Thyroid gland (tissue), 4 donors: ENCODE measurements at regions not wholly inside any gene's neighbourhood (a gene's known extent, or its start where the extent isn't known, plus 50 kb on each side); places are given as distances from the start of the nearest gene placed in this dataset.
A peak's percentile ranks its signal among the peaks of the same experiment; 100 is the strongest.

Experiments used
- DNase-seq, 2 donors: peaks; one replicate each; pipeline ENCODE4 v3.0.0-alpha.2; 2019
- H3K27ac ChIP-seq, 3 donors: fragments of 200-600 bp; sonication (generic); 1 replicate in 2 of 3; 2 replicates in 1 of 3; pipeline ENCODE4 v1.5.1; 2016 to 2019; ENCODE audit warnings: mild to moderate bottlenecking in 1 of 3, moderate library complexity in 1 of 3
- H3K27me3 ChIP-seq: fragments of 200-600 bp; sonication (generic); one replicate; pipeline ENCODE4 v1.5.1; 2019
- H3K36me3 ChIP-seq, 2 donors: fragments of 200-600 bp; sonication (generic); one replicate each; pipeline ENCODE4 v1.5.1; 2016 to 2019
- H3K4me1 ChIP-seq, 2 donors: fragments of 200-600 bp; sonication (generic); one replicate each; pipeline ENCODE4 v1.5.1; 2017 to 2019
- H3K4me3 ChIP-seq, 3 donors: fragments of 200-600 bp; sonication (generic); replicated peaks in 1 of 3; 1 replicate in 2 of 3; 2 replicates in 1 of 3; pipeline ENCODE4 v1.5.1; 2016; ENCODE audit warnings: mild to moderate bottlenecking in 1 of 3
- H3K9me3 ChIP-seq: fragments of 200-600 bp; sonication (generic); one replicate; pipeline ENCODE4 v1.5.1; 2017
- CTCF ChIP-seq, 6 experiments: fragments of 200-600 bp in 3 of 6; fragments of 450-650 bp in 3 of 6; sonication (generic) in 3 of 6; IDR thresholded peaks; one replicate each; pipeline ENCODE4 v1.5.1; 2016 to 2019; ENCODE audit warnings: antibody characterized with exemption in 6 of 6, mild to moderate bottlenecking in 2 of 6, inconsistent platforms in 1 of 6, moderate library complexity in 1 of 6
- POLR2A ChIP-seq, 2 donors: fragments of 450-650 bp; IDR thresholded peaks; one replicate each; pipeline ENCODE4 v1.6.1; 2017; ENCODE audit warnings: antibody characterized with exemption in 2 of 2, mild to moderate bottlenecking in 2 of 2, moderate library complexity in 1 of 2
- WGBS, 2 donors: methylation state at CpG; one replicate each; pipeline ENCODE4 v1.1.5; 2017; 5-methylcytosine and 5-hydroxymethylcytosine counted together
- intact Hi-C: fragments of 100-400 bp; cut with DNase I; formaldehyde crosslinking; loops from one replicate; pipeline ENCODE4 v1.15.1; 2023

- H3K36me3 ChIP-seq: no peaks in the 10 kb centered on the region
- WGBS, 2 donors: 0 to 3% methylated on average over 1 of the region's 1 CpG
- TF ChIP-seq POLR2A (IDR thresholded peaks at IDR 0.05): no peak
- TF ChIP-seq CTCF (IDR thresholded peaks at IDR 0.05): peak; percentile 17 to 77 (median 54)
These were observed 290.8 kb upstream of the PCDH15 start for GRCh38 chr10:55091691-55092328.

GRCh38 chr10:55078121-55078520, 277.1 kb upstream of the PCDH15 start:
- Histone ChIP-seq H3K4me1 (no peaks in the 10 kb centered on the region), H3K27ac (no peak overlapping the region), H3K4me3 (no peak overlapping the region), H3K36me3 (no peaks in the 10 kb centered on the region), H3K27me3 (no peaks in the 10 kb centered on the region), H3K9me3 (no peaks in the 10 kb centered on the region)
- intact Hi-C loops: no loop called here
- no peak for DNase-seq
- 78 to 80% methylated on average over 1 of the region's 1 CpG for WGBS, 2 donors
- TF ChIP-seq CTCF (IDR thresholded peaks at IDR 0.05) (no peak), POLR2A (IDR thresholded peaks at IDR 0.05) (no peak)

More at GRCh38 chr10:55091691-55092328, 290.8 kb upstream of the PCDH15 start:
- no peak for DNase-seq
- intact Hi-C loops: no loop called here
- no peaks in the 10 kb centered on the region for H3K4me1 ChIP-seq
- no peak overlapping the region for H3K27ac ChIP-seq
- H3K27me3 ChIP-seq: no peaks in the 10 kb centered on the region
- H3K9me3 ChIP-seq: no peaks in the 10 kb centered on the region
- no peak overlapping the region for H3K4me3 ChIP-seq

- WGBS, 2 donors: 76 to 91% methylated on average over 1 of the region's 1 CpG
- no peak for DNase-seq
- H3K36me3 ChIP-seq: no peaks in the 10 kb centered on the region
- no peak overlapping the region for H3K27ac ChIP-seq
- intact Hi-C loops: no loop called here
- H3K4me1 ChIP-seq: no peaks in the 10 kb centered on the region
- no peaks in the 10 kb centered on the region for H3K27me3 ChIP-seq
- TF ChIP-seq POLR2A (IDR thresholded peaks at IDR 0.05) (no peak), CTCF (IDR thresholded peaks at IDR 0.05) (no peak)
- H3K9me3 ChIP-seq: no peaks in the 10 kb centered on the region
- no peak overlapping the region for H3K4me3 ChIP-seq
These were observed 264.2 kb upstream of the PCDH15 start for GRCh38 chr10:55065185-55065584.

GRCh38 chr10:55063811-55064210, 262.8 kb upstream of the PCDH15 start:
- no peak for DNase-seq
- Histone ChIP-seq H3K27ac (no peak overlapping the region), H3K9me3 (no peaks in the 10 kb centered on the region), H3K36me3 (no peaks in the 10 kb centered on the region), H3K27me3 (no peaks in the 10 kb centered on the region), H3K4me1 (no peaks in the 10 kb centered on the region), H3K4me3 (no peak overlapping the region)
- intact Hi-C loops: no loop called here
- TF ChIP-seq CTCF (IDR thresholded peaks at IDR 0.05) (no peak), POLR2A (IDR thresholded peaks at IDR 0.05) (no peak)

- H3K9me3 ChIP-seq: no peaks in the 10 kb centered on the region
- no peak for TF ChIP-seq POLR2A (IDR thresholded peaks at IDR 0.05)
- no peak for TF ChIP-seq CTCF (IDR thresholded peaks at IDR 0.05)
- DNase-seq: no peak
- H3K4me3 ChIP-seq: no peak overlapping the region
- H3K36me3 ChIP-seq: no peaks in the 10 kb centered on the region
- intact Hi-C loops: no loop called here
- no peak overlapping the region for H3K27ac ChIP-seq
- H3K4me1 ChIP-seq: no peaks in the 10 kb centered on the region
- H3K27me3 ChIP-seq: no peaks in the 10 kb centered on the region
These were observed 261.3 kb upstream of the PCDH15 start for GRCh38 chr10:55062349-55062748.
